HepG2 (cell line): ENCODE measurements at regions not wholly inside any gene's neighbourhood (a gene's known extent, or its start where the extent isn't known, plus 50 kb on each side); places are given as distances from the start of the nearest gene placed in this dataset.

ENCODE experiments used
- ATAC-seq: fragments of 200-7000 bp; cut with Tn5 transposase; 3 replicates; pipeline ENCODE4 v1.9.1; 2020; ENCODE audit warnings: mild to moderate bottlenecking, moderate library complexity
- BruUV-seq: library from RNA; stranded (reverse); fragments of 400-500 nt; replicated peaks from 2 replicates; lab custom pipeline; 2021; lab: Mats Ljungman, UMichigan
- CTCF ChIA-PET: fragments of 300-600 bp; formaldehyde crosslinking; extraction: SDS; loops from one replicate; lab custom pipeline; 2021; ENCODE audit warnings: low total read pairs, inconsistent platforms, low intra/inter-chr PET ratio; lab: Yijun Ruan, JAX
- POLR2A ChIA-PET: fragments of 350-600 bp; sonication (Branson Sonifier 250); formaldehyde crosslinking; loops from one replicate; lab custom pipeline; 2020; ENCODE audit warnings: antibody characterized with exemption, inconsistent platforms; lab: Yijun Ruan, JAX
- DNase-seq: peaks from one replicate; pipeline ENCODE4 v3.0.0-alpha.2; 2015; ENCODE audit warnings: low spot score
- FAIRE-seq: peaks from 3 replicates; lab custom pipeline; 2011; peaks lifted over from hg19 to GRCh38; lab: Jason Lieb, UNC
- H2AFZ ChIP-seq: one replicate; pipeline ENCODE4 v1.6.1; 2011; ENCODE audit warnings: low read length, inconsistent platforms
- H3K27ac ChIP-seq: fragments of 300-600 bp; 3 replicates; pipeline ENCODE4 v1.8.0; 2011; ENCODE audit warnings: mixed run types, mild to moderate bottlenecking, mixed read lengths, low read length, inconsistent platforms; ENCODE audit not compliant: insufficient read depth; ENCODE audit errors: extremely low read length
- H3K27me3 ChIP-seq, 2 experiments: fragments of 200-600 bp in 1 of 2; 2 replicates in 1 of 2; 3 replicates in 1 of 2; pipeline versions ENCODE4 v1.6.0 to v1.8.0; 2011; ENCODE audit warnings: low read length in 2 of 2, mild to moderate bottlenecking in 2 of 2, moderate library complexity in 2 of 2, inconsistent platforms in 1 of 2; ENCODE audit not compliant: insufficient read depth in 2 of 2, control insufficient read depth in 1 of 2
- H3K36me3 ChIP-seq, 2 experiments: fragments of 200-600 bp in 1 of 2; replicated peaks in 1 of 2; 2 replicates in 1 of 2; 3 replicates in 1 of 2; pipeline versions ENCODE4 v1.5.1 to v1.8.0; 2011; ENCODE audit warnings: low read length in 2 of 2, inconsistent platforms in 1 of 2; ENCODE audit not compliant: insufficient read depth in 2 of 2, control insufficient read depth in 1 of 2
- H3K4me1 ChIP-seq: 2 replicates; pipeline ENCODE4 v1.5.1; 2012; ENCODE audit warnings: low read length, inconsistent platforms; ENCODE audit not compliant: insufficient read depth
- H3K4me2 ChIP-seq: 2 replicates; pipeline ENCODE4 v1.6.0; 2011; ENCODE audit warnings: low read depth, low read length, inconsistent platforms
- H3K4me3 ChIP-seq, 3 experiments: fragments of 200-600 bp in 1 of 3; sonication (generic), shearing (Covaris generic) in 1 of 3; replicated peaks in 1 of 3; 2 replicates each; pipeline ENCODE4 v1.5.1; 2011 to 2016; ENCODE audit warnings: low read length in 3 of 3, inconsistent platforms in 2 of 3, low read depth in 2 of 3, mild to moderate bottlenecking in 2 of 3, control low read depth in 1 of 3, mixed read lengths in 1 of 3; ENCODE audit not compliant: insufficient read depth in 1 of 3
- H3K79me2 ChIP-seq: one replicate; pipeline ENCODE4 v1.6.1; 2011; ENCODE audit warnings: low read length, inconsistent platforms; ENCODE audit not compliant: insufficient read depth
- H3K9ac ChIP-seq: 2 replicates; pipeline ENCODE4 v1.6.0; 2011; ENCODE audit warnings: mild to moderate bottlenecking, low read depth, low read length, inconsistent platforms; ENCODE audit not compliant: insufficient read depth
- H3K9me3 ChIP-seq: 2 replicates; pipeline ENCODE4 v1.5.1; 2012; ENCODE audit warnings: mild to moderate bottlenecking, low read length
- H4K20me1 ChIP-seq: 2 replicates; pipeline ENCODE4 v1.6.0; 2011; ENCODE audit warnings: inconsistent platforms, mild to moderate bottlenecking, low read length, moderate library complexity; ENCODE audit not compliant: insufficient read depth
- ASH2L ChIP-seq: fragments of 300-600, 200-600 bp; sonication (generic); IDR thresholded peaks from 2 replicates; pipeline ENCODE4 v1.7.0; 2017; ENCODE audit warnings: low read depth, mild to moderate bottlenecking, moderate library complexity, mixed read lengths, low read length; ENCODE audit not compliant: insufficient read length
- BCL6 ChIP-seq: IDR thresholded peaks from 2 replicates; pipeline ENCODE4 v1.6.1; 2016; ENCODE audit warnings: missing genetic modification reagents, missing compliant biosample characterization
- FLYWCH1 ChIP-seq: sonication (generic); formaldehyde crosslinking; IDR thresholded peaks from 2 replicates; pipeline ENCODE4 v1.8.1; 2023; ENCODE audit warnings: mild to moderate bottlenecking, missing genetic modification reagents
- JUNB ChIP-seq: sonication (generic); formaldehyde crosslinking; IDR thresholded peaks from 2 replicates; pipeline ENCODE4 v1.8.0; 2022; ENCODE audit warnings: missing genetic modification reagents, mild to moderate bottlenecking, borderline replicate concordance
- MIER2 ChIP-seq: IDR thresholded peaks from 2 replicates; pipeline ENCODE4 v1.6.1; 2016; ENCODE audit warnings: missing biosample characterization, missing genetic modification reagents
- NFRKB ChIP-seq: fragments of 450-650 bp; IDR thresholded peaks from 2 replicates; pipeline ENCODE4 v1.6.1; 2017
- NR2F1 ChIP-seq, 2 experiments: fragments of 450-650 bp in 1 of 2; formaldehyde crosslinking in 1 of 2; IDR thresholded peaks; 2 replicates each; pipeline versions ENCODE4 v1.5.0 to v1.6.1; 2016 to 2020; ENCODE audit warnings: mild to moderate bottlenecking in 1 of 2, missing compliant biosample characterization in 1 of 2, missing genetic modification reagents in 1 of 2, moderate library complexity in 1 of 2
- SALL1 ChIP-seq: sonication (generic); formaldehyde crosslinking; IDR thresholded peaks from 2 replicates; pipeline ENCODE4 v1.8.0; 2022; ENCODE audit warnings: mild to moderate bottlenecking, missing genetic modification reagents
- TOPORS ChIP-seq: sonication (generic); formaldehyde crosslinking; IDR thresholded peaks from 2 replicates; pipeline ENCODE4 v1.8.0; 2023; ENCODE audit warnings: mild to moderate bottlenecking, missing genetic modification reagents
- ZNF17 ChIP-seq: sonication (generic); formaldehyde crosslinking; IDR thresholded peaks from 2 replicates; pipeline ENCODE4 v1.5.0; 2020; ENCODE audit warnings: mild to moderate bottlenecking, missing genetic modification reagents
- ZNF274 ChIP-seq: sonication (generic); formaldehyde crosslinking; IDR thresholded peaks from 2 replicates; pipeline ENCODE4 v1.5.1; 2020; ENCODE audit warnings: mild to moderate bottlenecking, missing genetic modification reagents
- WGBS: methylation state at CpG from one replicate; pipeline ENCODE4 v1.1.6; 2017; ENCODE audit warnings: low lambda C conversion rate; 5-methylcytosine and 5-hydroxymethylcytosine counted together
- in situ Hi-C: cut with HindIII; loops from 2 replicates; pipeline ENCODE4 v1.10.0; 2017; ENCODE audit warnings: low pct_unique_long_range_greater_than_20kb; ENCODE audit not compliant: extremely low pct_ligation_motif_present
- intact Hi-C: fragments of 100-400 bp; cut with micrococcal nuclease; formaldehyde crosslinking; loops from one replicate; pipeline ENCODE4 v1.10.0; 2022; ENCODE audit not compliant: unreplicated experiment
- TF ChIP-seq, protein P1 (sequence below): IDR thresholded peaks from 2 replicates; pipeline ENCODE4 v1.6.1; 2016

GRCh38 chr9:105993921-105994715, 299.8 kb downstream of the TMEM38B start:
- no peaks in the 10 kb centered on the region for H4K20me1 ChIP-seq
- H3K27me3 ChIP-seq, result no peaks in the 10 kb centered on the region
- ChIA-PET CTCF (no interaction called here), POLR2A (no interaction called here)
- H2AFZ ChIP-seq, result no peak overlapping the region
- H3K79me2 ChIP-seq, result no peaks in the 10 kb centered on the region
- TF ChIP-seq ZNF17 (CRISPR knock-in tag) (no peak), NFRKB (no peak), TOPORS (CRISPR knock-in tag) (no peak), MIER2 (no peak), FLYWCH1 (CRISPR knock-in tag) (no peak), SALL1 (no peak), JUNB (CRISPR knock-in tag) (no peak), ASH2L (no peak), BCL6 (CRISPR knock-in tag) (no peak), ZNF274 (CRISPR knock-in tag) (no peak), NR2F1 (CRISPR knock-in tag; IDR thresholded peaks at IDR 0.05) (no peak)
- TF ChIP-seq, protein P1, sequence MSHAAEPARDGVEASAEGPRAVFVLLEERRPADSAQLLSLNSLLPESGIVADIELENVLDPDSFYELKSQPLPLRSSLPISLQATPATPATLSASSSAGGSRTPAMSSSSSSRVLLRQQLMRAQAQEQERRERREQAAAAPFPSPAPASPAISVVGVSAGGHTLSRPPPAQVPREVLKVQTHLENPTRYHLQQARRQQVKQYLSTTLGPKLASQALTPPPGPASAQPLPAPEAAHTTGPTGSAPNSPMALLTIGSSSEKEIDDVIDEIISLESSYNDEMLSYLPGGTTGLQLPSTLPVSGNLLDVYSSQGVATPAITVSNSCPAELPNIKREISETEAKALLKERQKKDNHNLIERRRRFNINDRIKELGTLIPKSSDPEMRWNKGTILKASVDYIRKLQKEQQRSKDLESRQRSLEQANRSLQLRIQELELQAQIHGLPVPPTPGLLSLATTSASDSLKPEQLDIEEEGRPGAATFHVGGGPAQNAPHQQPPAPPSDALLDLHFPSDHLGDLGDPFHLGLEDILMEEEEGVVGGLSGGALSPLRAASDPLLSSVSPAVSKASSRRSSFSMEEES (CRISPR knock-in tag), result no peak
- no TSS peak for BruUV-seq
- H3K9me3 ChIP-seq, result no peaks in the 10 kb centered on the region
- intact Hi-C loops (no loop called here), in situ Hi-C loops (no loop called here)
- FAIRE-seq (no peak), DNase-seq (no peak), ATAC-seq (no peak)
- no peak overlapping the region for H3K4me3 ChIP-seq
- H3K4me1 ChIP-seq, result no peaks in the 10 kb centered on the region
- H3K27ac ChIP-seq, result no peak overlapping the region
- no peak overlapping the region for H3K4me2 ChIP-seq
- WGBS, result 11% methylated on average over 8 of the region's 8 CpGs
- H3K36me3 ChIP-seq, result no peaks in the 10 kb centered on the region
- H3K9ac ChIP-seq, result no peak overlapping the region
